COLO668 (cell line): ENCODE measurements at regions not wholly inside any gene's neighbourhood (a gene's known extent, or its start where the extent isn't known, plus 50 kb on each side); places are given as distances from the start of the nearest gene placed in this dataset.

Experiments
- DNase-seq: peaks from one replicate; lab custom pipeline; 2025; ENCODE audit not compliant: unreplicated experiment; lab: John Stamatoyannopoulos, UW

- DNase-seq = no peak
These were observed 567.5 kb downstream of the SLC4A3 start for GRCh38 chr2:220194630-220195584.

- DNase-seq = no peak
These were observed 571.5 kb downstream of the SLC4A3 start for GRCh38 chr2:220198896-220199295.

GRCh38 chr2:220202066-220202465 is 574.6 kb downstream of the SLC4A3 start:
- DNase-seq = no peak

- DNase-seq = no peak
These were observed 581.7 kb downstream of the SLC4A3 start for GRCh38 chr2:220209093-220209492.

- DNase-seq = no peak
These were observed 582.3 kb downstream of the SLC4A3 start for GRCh38 chr2:220209751-220210150.

- DNase-seq = no peak
These were observed 585.1 kb downstream of the SLC4A3 start for GRCh38 chr2:220212296-220213080.

- peak; percentile 16 for DNase-seq
These were observed 588.4 kb downstream of the SLC4A3 start for GRCh38 chr2:220215785-220216184.

GRCh38 chr2:220219371-220219770 is 591.9 kb downstream of the SLC4A3 start:
- peak; percentile 43 for DNase-seq

- DNase-seq = no peak
These were observed 592.6 kb downstream of the SLC4A3 start for GRCh38 chr2:220220009-220220408.

GRCh38 chr2:220221992-220222391 is 594.6 kb downstream of the SLC4A3 start:
- no peak for DNase-seq

GRCh38 chr2:220224691-220225543 is 597.5 kb downstream of the SLC4A3 start:
- no peak for DNase-seq

GRCh38 chr2:220226076-220226475 is 598.6 kb downstream of the SLC4A3 start:
- DNase-seq = no peak

- DNase-seq = no peak
These were observed 599.1 kb downstream of the SLC4A3 start for GRCh38 chr2:220226546-220226945.

- no peak for DNase-seq
These were observed 600.0 kb downstream of the SLC4A3 start for GRCh38 chr2:220227266-220227920.

- DNase-seq = no peak
These were observed 601.0 kb downstream of the SLC4A3 start for GRCh38 chr2:220228310-220229006.

GRCh38 chr2:220240641-220241040 is 613.2 kb downstream of the SLC4A3 start:
- no peak for DNase-seq

GRCh38 chr2:220241423-220241822 is 614.0 kb downstream of the SLC4A3 start:
- DNase-seq = no peak

GRCh38 chr2:220243571-220243970 is 616.1 kb downstream of the SLC4A3 start:
- DNase-seq = no peak

- no peak for DNase-seq
These were observed 619.0 kb downstream of the SLC4A3 start for GRCh38 chr2:220246386-220246785.
